ENCODE measurements at regions not wholly inside any gene's neighbourhood (a gene's known extent, or its start where the extent isn't known, plus 50 kb on each side); places are given as distances from the start of the nearest gene placed in this dataset.

- Histone ChIP-seq H3K36me3 (ENCODE audit: control insufficient read depth, low read length) (no peaks in the 10 kb centered on the region), H3K27ac (ENCODE audit: low read depth, low read length) (no peak overlapping the region), H3K9me2 (replicated peaks; ENCODE audit: control insufficient read depth, low read length) (no peaks in the 10 kb centered on the region), H3K9me3 (ENCODE audit: control insufficient read depth, insufficient read depth, low read length) (no peaks in the 10 kb centered on the region), H3K4me2 (ENCODE audit: low read length) (no peak overlapping the region), H4K20me1 (ENCODE audit: control insufficient read depth, insufficient read depth, low read depth, low read length) (no peaks in the 10 kb centered on the region), H3K27me3 (ENCODE audit: control insufficient read depth, low read length) (no peaks in the 10 kb centered on the region), H3K79me2 (ENCODE audit: control insufficient read depth, low read length) (no peaks in the 10 kb centered on the region), H3F3A (ENCODE audit: control insufficient read depth, insufficient read depth) (no peaks in the 10 kb centered on the region), H3K4me3 (ENCODE audit: low read length) (no peak overlapping the region), H3K4me1 (ENCODE audit: control insufficient read depth, low read length) (no peaks in the 10 kb centered on the region)
- TF ChIP-seq CTCF (IDR thresholded peaks at IDR 0.05; ENCODE audit: low read depth, low read length, poor library complexity, severe bottlenecking), result no peak
- TF ChIP-seq EZH2phosphoT487 (IDR thresholded peaks at IDR 0.05; ENCODE audit: borderline replicate concordance, low read length), result no peak
Observed at GRCh38 chr2:35468245-35468644, 887.3 kb upstream of the CRIM1 start.

GRCh38 chr2:35463805-35464596, 891.6 kb upstream of the CRIM1 start:
- Histone ChIP-seq H3K27me3 (ENCODE audit: control insufficient read depth, low read length) (no peaks in the 10 kb centered on the region), H3K4me2 (ENCODE audit: low read length) (no peak overlapping the region), H3K36me3 (ENCODE audit: control insufficient read depth, low read length) (no peaks in the 10 kb centered on the region), H3K4me1 (ENCODE audit: control insufficient read depth, low read length) (no peaks in the 10 kb centered on the region), H3K9me2 (replicated peaks; ENCODE audit: control insufficient read depth, low read length) (no peaks in the 10 kb centered on the region), H4K20me1 (ENCODE audit: control insufficient read depth, insufficient read depth, low read depth, low read length) (no peaks in the 10 kb centered on the region), H3K9me3 (ENCODE audit: control insufficient read depth, insufficient read depth, low read length) (no peaks in the 10 kb centered on the region), H3F3A (ENCODE audit: control insufficient read depth, insufficient read depth) (no peaks in the 10 kb centered on the region), H3K79me2 (ENCODE audit: control insufficient read depth, low read length) (no peaks in the 10 kb centered on the region), H3K4me3 (ENCODE audit: low read length) (no peak overlapping the region), H3K27ac (ENCODE audit: low read depth, low read length) (no peak overlapping the region)
- no peak for TF ChIP-seq EZH2phosphoT487 (IDR thresholded peaks at IDR 0.05; ENCODE audit: borderline replicate concordance, low read length)
- TF ChIP-seq CTCF (IDR thresholded peaks at IDR 0.05; ENCODE audit: low read depth, low read length, poor library complexity, severe bottlenecking), result no peak

- Histone ChIP-seq H3K27ac (ENCODE audit: low read depth, low read length) (no peak overlapping the region), H3K36me3 (ENCODE audit: control insufficient read depth, low read length) (no peaks in the 10 kb centered on the region)
- TF ChIP-seq EZH2phosphoT487 (IDR thresholded peaks at IDR 0.05; ENCODE audit: borderline replicate concordance, low read length) (no peak), CTCF (IDR thresholded peaks at IDR 0.05; ENCODE audit: low read depth, low read length, poor library complexity, severe bottlenecking) (no peak)
Observed at GRCh38 chr2:35462226-35462998, 893.2 kb upstream of the CRIM1 start.

More at GRCh38 chr2:35462226-35462998, 893.2 kb upstream of the CRIM1 start:
- H3K9me2 ChIP-seq (replicated peaks; ENCODE audit: control insufficient read depth, low read length), result no peaks in the 10 kb centered on the region
- H3K4me1 ChIP-seq (ENCODE audit: control insufficient read depth, low read length), result no peaks in the 10 kb centered on the region
- H3K4me2 ChIP-seq (ENCODE audit: low read length), result no peak overlapping the region
- H3F3A ChIP-seq (ENCODE audit: control insufficient read depth, insufficient read depth), result no peaks in the 10 kb centered on the region
- no peaks in the 10 kb centered on the region for H3K9me3 ChIP-seq (ENCODE audit: control insufficient read depth, insufficient read depth, low read length)
- H3K27me3 ChIP-seq (ENCODE audit: control insufficient read depth, low read length), result no peaks in the 10 kb centered on the region
- no peaks in the 10 kb centered on the region for H3K79me2 ChIP-seq (ENCODE audit: control insufficient read depth, low read length)
- no peaks in the 10 kb centered on the region for H4K20me1 ChIP-seq (ENCODE audit: control insufficient read depth, insufficient read depth, low read depth, low read length)
- no peak overlapping the region for H3K4me3 ChIP-seq (ENCODE audit: low read length)
